Lower lobe of right lung (tissue), 2 donors: ENCODE measurements at regions not wholly inside any gene's neighbourhood (a gene's known extent, or its start where the extent isn't known, plus 50 kb on each side); places are given as distances from the start of the nearest gene placed in this dataset.

Experiments used
- ATAC-seq, 2 donors: fragments of 200-7000 bp; cut with Tn5 transposase; one replicate each; pipeline ENCODE4 v1.9.1; 2020 to 2022; ENCODE audit warnings: mild to moderate bottlenecking in 2 of 2, moderate library complexity in 2 of 2
- DNase-seq: peaks from one replicate; pipeline ENCODE4 v3.0.0-alpha.2; 2020
- H3K27ac ChIP-seq: fragments of 200-600 bp; one replicate; pipeline ENCODE4 v1.8.0; 2022
- H3K27me3 ChIP-seq: fragments of 200-600 bp; one replicate; pipeline ENCODE4 v1.8.0; 2022; ENCODE audit warnings: low read depth
- H3K36me3 ChIP-seq: fragments of 200-600 bp; one replicate; pipeline ENCODE4 v1.8.0; 2022; ENCODE audit warnings: mild to moderate bottlenecking
- H3K4me1 ChIP-seq: fragments of 200-600 bp; one replicate; pipeline ENCODE4 v1.8.0; 2022
- H3K4me3 ChIP-seq: fragments of 200-600 bp; one replicate; pipeline ENCODE4 v1.8.0; 2022; ENCODE audit warnings: mild to moderate bottlenecking
- H3K9me3 ChIP-seq: fragments of 200-600 bp; one replicate; pipeline ENCODE4 v1.8.0; 2022
- CTCF ChIP-seq: fragments of 200-600 bp; IDR thresholded peaks from one replicate; pipeline ENCODE4 v1.8.0; 2022; ENCODE audit warnings: antibody characterized with exemption, mild to moderate bottlenecking
- intact Hi-C: fragments of 100-400 bp; cut with DNase I; formaldehyde crosslinking; loops from one replicate; pipeline ENCODE4 v1.11.0; 2022
- donor health status: DM: no; HTN: yes; CAD: no; lungs with severe emphysema.

- TF ChIP-seq CTCF, result no peak
- no peaks in the 10 kb centered on the region for H3K27me3 ChIP-seq
- no peak overlapping the region for H3K4me3 ChIP-seq
- intact Hi-C loops, result no loop called here
- no peak overlapping the region for H3K27ac ChIP-seq
- DNase-seq, result no peak
- ATAC-seq, result no peak
- no peaks in the 10 kb centered on the region for H3K4me1 ChIP-seq
- H3K36me3 ChIP-seq, result no peaks in the 10 kb centered on the region
- peaks cover 8% of the 10 kb centered on the region for H3K9me3 ChIP-seq
Measured at GRCh38 chr1:229760478-229760996, 134.5 kb downstream of the URB2 start.

DNA sequence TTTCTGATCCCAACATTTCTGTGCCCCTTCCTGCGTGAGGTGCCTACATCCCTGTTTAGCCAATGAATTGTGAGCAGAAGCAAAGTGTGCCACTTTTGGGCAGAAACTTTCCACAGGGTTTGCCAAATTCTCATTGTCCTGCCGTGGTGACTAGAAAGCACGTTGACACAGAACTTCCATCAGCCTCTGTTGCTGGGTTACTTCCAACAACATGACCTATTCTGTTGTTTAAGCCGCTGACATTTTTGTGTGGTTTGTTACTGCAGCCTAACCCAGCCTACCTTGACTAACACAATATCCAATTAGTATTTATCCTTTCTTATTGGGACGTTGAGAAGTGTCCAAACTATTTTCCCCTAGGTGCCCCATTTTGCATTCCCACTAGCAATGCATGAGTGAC is 136.8 kb downstream of the URB2 start:
- Histone ChIP-seq H3K36me3 (no peaks in the 10 kb centered on the region), H3K27me3 (peaks cover 4% of the 10 kb centered on the region), H3K27ac (no peak overlapping the region), H3K9me3 (no peaks in the 10 kb centered on the region), H3K4me3 (no peak overlapping the region), H3K4me1 (no peaks in the 10 kb centered on the region)
- intact Hi-C loops, result no loop called here
- DNase-seq, result no peak
- no peak for ATAC-seq
- no peak for TF ChIP-seq CTCF

- H3K4me1 ChIP-seq, result no peaks in the 10 kb centered on the region
- no peak for TF ChIP-seq CTCF
- intact Hi-C loops, result no loop called here
- ATAC-seq (no peak), DNase-seq (no peak)
- H3K36me3 ChIP-seq, result no peaks in the 10 kb centered on the region
- H3K4me3 ChIP-seq, result no peak overlapping the region
- peaks cover 4% of the 10 kb centered on the region for H3K27me3 ChIP-seq
- no peaks in the 10 kb centered on the region for H3K9me3 ChIP-seq
- H3K27ac ChIP-seq, result no peak overlapping the region
Measured at GRCh38 chr1:229768232-229768631, 142.2 kb downstream of the URB2 start.

- no peaks in the 10 kb centered on the region for H3K9me3 ChIP-seq
- intact Hi-C loops, result no loop called here
- H3K27ac ChIP-seq, result no peak overlapping the region
- no peak for ATAC-seq
- no peak for TF ChIP-seq CTCF
- peaks cover 4% of the 10 kb centered on the region for H3K27me3 ChIP-seq
- H3K4me1 ChIP-seq, result no peaks in the 10 kb centered on the region
- DNase-seq, result no peak
- H3K4me3 ChIP-seq, result no peak overlapping the region
- H3K36me3 ChIP-seq, result no peaks in the 10 kb centered on the region
Measured at GRCh38 chr1:229769006-229769405, 143.0 kb downstream of the URB2 start.

DNA sequence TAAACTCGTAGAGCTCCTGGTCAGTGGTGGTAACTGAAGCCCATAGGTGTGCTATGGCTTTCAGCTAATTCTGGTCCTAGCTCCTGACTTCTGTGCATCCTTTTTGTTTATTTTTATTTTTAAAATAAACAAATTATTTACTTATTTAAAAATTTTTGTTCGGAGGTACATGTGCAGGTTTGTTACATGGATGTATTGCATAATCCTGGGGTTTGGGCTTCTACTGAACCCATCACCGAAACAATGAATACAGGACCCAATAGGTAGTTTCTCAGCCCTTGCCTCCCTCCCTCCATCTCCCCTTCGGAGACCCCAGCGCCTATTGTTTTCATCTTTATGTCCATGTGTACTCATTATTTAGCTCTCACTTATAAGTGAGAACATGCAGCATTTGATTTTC is 143.8 kb downstream of the URB2 start:
- no peak overlapping the region for H3K27ac ChIP-seq
- intact Hi-C loops, result no loop called here
- H3K9me3 ChIP-seq, result no peaks in the 10 kb centered on the region
- no peak for TF ChIP-seq CTCF
- no peak overlapping the region for H3K4me3 ChIP-seq
- no peak for ATAC-seq
- no peaks in the 10 kb centered on the region for H3K4me1 ChIP-seq
- H3K36me3 ChIP-seq, result no peaks in the 10 kb centered on the region
- H3K27me3 ChIP-seq, result peaks cover 4% of the 10 kb centered on the region
- DNase-seq, result no peak

DNA sequence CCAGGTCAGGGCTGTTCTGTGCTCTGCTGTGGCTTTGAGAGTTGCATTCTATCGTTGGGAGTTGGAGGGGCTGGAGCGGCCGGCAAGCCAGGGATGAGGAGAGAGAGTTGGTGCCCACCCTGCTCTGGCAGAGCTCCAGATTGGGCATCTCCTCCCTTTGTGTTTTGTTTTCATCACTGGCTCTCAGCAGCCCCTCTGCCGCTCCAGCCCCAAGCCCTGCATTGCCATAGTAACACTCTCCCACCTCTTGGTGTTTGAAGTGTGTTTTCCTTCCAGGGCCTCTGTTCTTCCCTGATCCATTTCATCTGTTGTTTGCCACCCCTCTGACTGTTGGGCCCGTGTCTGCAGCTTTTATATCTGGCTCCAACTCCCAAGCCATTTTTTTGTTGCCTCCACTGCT is 152.7 kb downstream of the URB2 start:
- Histone ChIP-seq H3K9me3 (no peaks in the 10 kb centered on the region), H3K36me3 (no peaks in the 10 kb centered on the region), H3K4me1 (no peaks in the 10 kb centered on the region), H3K27me3 (no peaks in the 10 kb centered on the region), H3K27ac (no peak overlapping the region), H3K4me3 (no peak overlapping the region)
- intact Hi-C loops, result no loop called here
- TF ChIP-seq CTCF, result no peak
- ATAC-seq, result no peak
- DNase-seq, result no peak
